SIG-M5 treated with dmso at 0.1 percent for 504 hours (cell line): ENCODE measurements at regions not wholly inside any gene's neighbourhood (a gene's known extent, or its start where the extent isn't known, plus 50 kb on each side); places are given as distances from the start of the nearest gene placed in this dataset.
"Not testable (repeated sequence)": the region's sequence is repeated elsewhere in the genome, so short reads cannot be mapped to it uniquely, and the experiment has no call there.

ENCODE experiments used
- DNase-seq: peaks from one replicate; lab custom pipeline; 2025; ENCODE audit not compliant: unreplicated experiment; lab: John Stamatoyannopoulos, UW

DNA sequence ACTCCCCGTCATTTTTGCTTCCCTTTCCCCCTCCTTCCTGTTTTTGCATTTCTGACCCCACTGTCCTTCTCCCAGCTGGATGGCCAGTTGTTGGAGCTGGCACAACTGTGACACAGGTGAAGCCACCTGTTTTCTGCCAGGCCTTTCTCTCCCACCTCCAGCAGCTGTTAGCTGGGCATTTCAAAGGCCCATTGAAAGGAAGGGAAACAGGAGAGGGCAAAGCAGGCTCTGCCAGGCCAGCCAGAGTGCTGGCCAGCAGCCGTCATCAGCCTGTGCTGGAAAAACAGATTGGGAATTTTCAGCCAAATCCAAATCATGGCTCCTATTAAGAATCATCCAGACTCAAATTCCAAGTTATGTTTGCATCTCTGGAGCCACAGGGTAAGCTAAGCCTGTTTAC is 155.2 kb upstream of the C2CD4B start:
- no peak for DNase-seq

DNA sequence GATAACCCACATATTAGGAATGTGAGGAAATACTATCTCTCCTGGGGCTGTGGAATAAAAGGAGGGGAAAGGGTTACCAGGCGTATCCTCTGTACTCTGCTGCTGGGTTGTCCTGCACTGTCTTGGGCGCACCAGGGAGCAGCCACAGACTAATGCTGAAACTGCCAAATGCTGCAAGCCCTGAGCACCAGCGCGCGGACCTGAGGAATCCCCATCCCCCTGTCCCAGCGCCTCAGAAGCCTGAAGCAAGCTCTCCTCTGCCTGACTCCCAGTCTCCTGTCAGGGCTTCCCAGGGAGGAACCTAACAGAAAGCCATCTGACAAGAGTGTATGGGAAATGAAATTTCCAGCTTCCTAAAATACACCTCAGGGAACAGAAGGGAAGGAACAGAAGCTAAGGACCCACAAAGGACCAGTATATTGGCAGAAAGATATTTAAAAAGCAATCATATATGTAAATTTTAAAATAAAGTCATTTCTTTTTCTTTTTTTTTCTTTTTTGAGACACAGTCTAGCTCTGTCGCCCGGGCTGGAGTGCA is 158.3 kb upstream of the C2CD4B start:
- no peak for DNase-seq

DNA sequence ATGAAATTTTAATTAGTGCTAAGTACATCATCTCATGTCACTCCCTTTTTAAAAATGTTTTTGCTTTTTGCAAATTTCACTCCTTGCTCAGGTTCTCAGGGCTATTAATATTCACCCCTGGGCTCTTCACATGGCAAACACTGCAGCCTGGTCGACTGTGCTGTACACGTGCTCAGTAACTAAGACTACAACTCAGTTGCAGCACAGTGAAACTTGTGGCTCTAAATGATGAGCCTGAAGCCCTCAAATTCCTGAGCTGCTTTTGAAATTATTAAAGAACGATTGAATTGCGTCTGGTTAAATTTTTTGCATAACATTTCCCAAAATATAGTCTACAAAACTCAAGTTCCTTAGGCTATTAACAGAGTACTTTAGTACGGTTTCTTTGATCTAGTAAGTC is 159.3 kb upstream of the C2CD4B start:
- DNase-seq, result no peak

DNA sequence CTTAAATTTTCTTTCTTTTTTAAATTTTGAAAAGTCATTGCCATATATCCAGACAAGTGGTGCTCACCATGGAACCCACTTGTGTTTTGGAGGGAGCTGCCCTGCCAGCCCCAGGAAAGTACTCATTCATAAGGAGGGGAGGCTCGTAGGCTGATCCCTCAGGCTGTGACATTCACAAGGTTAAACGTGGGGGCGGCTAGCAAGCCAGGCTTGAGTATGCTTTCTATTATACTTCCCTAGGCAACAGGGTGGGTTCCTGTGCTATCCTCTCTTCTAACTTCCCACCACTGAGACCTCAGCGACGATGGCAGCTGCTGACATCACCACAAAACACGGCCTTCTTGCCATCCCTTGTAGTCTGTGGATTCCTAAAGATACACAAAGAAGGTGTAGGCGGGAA is 160.5 kb upstream of the C2CD4B start:
- DNase-seq, result no peak

DNA sequence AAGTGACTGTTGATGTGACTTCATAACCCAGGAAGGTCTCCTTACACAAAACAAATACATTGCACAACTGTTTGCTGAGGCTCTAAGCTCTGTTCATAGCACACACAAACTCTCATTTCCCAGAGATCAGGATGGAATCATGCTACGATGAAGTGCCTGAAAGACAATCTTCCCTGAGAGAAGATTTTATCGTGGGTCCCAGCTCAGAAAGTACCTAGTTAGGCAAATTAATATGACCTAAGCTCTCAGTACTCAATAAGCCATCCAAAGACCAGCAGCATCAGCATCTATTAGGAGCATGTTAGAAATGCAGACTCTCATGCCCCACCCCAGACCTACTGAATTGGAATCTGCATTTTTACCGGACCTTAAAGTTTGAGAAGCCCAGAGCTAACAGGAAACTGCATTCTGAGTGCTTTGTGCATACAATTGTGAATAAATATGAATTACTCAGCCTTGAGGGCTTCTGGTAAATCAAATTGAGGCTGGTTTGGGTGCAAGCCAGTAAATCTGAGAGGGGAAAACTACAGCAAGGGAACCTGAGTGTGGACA is 161.5 kb upstream of the C2CD4B start:
- DNase-seq, result no peak

DNA sequence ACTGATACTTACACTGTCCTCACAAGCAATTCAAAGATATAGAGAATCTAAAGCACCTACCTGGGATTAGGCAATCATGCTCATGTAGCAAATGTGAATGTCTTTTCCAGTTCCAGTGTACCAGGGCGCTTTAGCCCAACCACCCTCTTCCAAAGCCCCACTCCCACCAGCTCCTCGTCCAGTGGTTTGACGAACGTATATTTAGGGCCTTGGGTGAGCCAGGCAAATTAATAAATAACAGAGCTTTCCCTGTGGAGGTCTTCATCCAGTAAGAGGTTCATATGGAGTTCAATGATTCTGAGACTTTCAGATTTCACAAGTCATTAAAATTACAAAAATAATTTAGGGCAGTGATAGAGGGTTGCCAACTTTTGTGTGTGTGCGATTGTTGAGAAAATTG is 162.3 kb upstream of the C2CD4B start:
- DNase-seq, result no peak

DNA sequence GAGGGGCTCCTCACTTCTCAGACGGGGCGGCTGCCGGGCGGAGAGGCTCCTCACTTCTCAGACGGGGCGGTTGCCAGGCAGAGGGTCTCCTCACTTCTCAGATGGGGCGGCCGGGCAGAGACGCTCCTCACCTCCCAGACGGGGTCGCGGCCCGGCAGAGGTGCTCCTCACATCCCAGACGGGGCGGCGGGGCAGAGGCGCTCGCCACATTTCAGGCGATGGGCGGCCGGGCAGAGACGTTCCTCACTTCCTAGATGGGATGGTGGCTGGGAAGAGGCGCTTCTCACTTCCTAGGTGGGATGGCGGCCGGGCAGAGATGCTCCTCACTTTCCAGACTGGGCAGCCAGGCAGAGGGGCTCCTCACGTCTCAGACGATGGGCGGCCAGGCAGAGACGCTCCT is 167.4 kb upstream of the C2CD4B start:
- not testable (repeated sequence) for DNase-seq

DNA sequence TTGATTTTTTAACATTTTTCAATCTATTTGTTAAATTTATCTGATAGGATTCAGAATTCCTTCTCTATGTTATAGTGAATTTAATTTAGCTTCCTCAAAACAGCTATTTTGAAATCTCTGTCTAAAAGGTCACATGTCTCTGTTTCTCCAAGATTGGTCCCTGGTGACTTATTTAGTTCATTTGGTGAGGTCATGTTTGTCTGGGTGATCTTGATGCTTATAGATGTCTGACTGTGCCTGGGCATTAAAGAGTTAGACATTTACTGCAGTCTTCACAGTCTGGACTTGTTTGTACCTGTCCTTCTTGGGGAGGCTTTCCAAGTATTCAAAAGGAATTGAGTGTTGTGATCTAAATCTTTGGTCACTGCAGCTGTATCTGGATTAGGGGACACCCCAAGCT is 169.5 kb upstream of the C2CD4B start:
- DNase-seq, result peak; percentile 1

DNA sequence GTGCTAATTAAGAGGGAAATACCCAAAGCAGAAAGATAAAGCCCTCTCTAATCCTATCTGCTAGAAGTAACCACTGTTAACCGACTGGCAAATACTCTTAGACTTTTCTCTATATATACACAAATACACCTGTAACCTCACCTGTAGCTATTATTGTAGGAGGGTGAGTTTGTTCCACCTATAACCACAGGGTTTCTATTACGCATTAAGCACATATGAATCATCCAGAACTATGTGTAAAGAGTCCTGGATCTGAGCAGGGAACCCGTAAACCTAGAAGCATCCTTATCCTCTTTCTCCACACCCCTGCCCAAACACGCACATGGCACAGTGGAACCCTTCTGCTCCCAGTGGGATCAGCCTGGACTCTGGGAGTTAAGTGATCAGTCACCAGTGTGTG is 172.8 kb upstream of the C2CD4B start:
- no peak for DNase-seq

DNA sequence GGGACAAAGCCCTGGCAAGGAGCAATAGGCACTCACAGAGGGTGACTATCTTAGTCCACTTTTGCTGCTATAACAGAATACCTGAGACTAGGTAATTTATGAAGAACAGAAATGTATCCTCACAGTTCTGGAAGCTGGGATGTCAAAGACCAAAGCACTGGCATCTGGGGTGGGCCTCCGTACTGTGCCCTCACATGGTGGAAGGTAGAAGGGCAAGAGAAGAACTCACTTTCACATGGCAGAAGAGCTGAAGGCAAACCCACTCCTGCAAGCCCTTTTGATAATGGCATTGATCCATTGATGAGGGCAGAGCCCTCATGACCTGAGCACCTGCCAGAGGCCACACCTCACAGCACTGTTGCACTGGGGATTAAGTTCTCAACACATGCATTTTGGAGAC is 173.4 kb upstream of the C2CD4B start:
- DNase-seq, result no peak

DNA sequence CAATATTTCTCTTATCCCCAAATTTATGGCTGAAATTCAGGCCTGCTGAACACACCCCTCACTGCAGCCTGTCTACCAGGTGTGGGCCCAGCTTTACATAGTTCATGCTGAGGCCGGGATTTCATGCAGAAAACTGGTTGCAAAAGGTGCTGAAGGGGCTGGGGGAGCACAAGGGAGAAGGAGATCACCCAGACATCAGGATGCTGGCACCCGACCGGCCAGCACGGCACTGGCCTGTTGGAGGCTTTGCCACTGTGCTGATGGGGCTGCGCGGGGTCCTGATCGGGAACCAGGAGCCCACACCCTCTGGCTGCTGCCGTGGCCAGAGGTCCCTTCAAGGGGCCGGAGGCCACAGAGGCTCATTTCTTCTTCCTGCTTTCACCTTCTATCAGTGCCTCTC is 177.9 kb upstream of the C2CD4B start:
- no peak for DNase-seq

DNA sequence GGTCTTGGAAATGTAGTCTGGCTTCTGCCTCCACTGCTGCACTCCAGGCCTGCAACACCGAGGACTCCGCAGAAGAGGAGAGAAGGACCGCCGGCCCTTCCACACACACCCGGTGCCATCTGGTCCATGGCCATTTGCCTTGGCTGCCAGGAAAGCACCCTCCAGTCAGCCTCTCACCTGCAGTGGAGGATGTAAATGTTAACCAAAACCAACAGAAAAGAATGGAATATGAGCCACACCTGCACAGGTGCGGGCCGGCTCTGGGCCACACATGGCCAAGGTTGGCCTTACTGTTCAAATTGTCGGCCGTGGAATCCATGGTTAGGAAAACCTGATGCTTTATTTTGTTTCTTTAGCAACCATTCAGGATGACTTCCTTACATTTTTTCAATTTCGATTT is 178.3 kb upstream of the C2CD4B start:
- DNase-seq, result no peak

DNA sequence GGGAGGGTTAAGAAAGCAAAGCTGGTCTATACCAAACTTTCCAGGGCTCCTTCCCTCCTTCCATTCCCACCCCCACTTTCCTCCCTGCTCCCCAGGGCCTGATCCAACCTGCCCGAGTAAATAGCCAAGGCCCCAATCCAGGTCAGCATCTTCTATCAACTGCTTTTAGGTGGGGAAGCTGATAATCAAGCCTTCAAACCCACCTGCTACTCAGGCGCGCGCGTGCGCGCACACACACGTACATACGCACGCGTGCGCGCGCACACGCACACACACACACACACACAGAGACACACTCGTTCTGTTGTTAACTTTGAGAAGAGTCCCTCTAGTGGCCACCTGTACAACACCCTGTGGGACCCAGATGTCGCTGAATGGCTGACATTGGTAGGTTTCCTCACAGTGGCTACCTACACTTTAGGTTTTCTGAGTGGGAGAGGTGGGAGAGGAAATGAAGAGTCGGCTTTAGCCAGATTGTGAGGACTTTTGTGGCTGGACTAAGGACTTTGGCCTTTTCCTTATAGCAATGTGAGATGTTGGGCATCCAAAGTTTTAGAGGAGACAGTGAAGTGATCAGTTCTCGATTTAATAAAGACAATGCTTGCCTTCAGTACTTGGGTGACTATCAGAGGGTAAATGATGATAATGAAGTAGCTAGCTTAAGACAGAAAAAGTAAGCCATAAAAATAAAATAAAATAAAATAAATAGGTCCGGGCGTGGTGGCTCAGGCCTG is 179.9 kb upstream of the C2CD4B start:
- DNase-seq, result peak; percentile 46

DNA sequence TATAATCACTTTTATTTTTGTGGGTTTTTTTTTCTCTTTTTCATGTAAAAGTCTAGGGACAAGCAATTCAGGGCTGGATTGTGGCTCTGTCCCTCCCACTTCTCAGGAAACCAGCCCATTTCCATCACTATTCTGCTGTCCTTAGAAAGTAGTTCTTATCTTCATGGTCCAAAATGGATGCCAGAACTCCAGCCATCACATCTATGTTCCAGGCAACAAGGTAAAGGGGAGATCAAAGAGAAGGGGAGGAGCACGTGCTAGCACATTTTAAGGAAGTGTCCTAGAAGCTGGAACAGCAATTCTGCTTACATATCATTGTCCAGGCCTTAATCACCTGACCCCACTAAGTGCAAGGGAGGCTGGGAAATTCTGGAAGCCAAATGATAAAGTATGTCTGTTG is 181.1 kb upstream of the C2CD4B start:
- no peak for DNase-seq

DNA sequence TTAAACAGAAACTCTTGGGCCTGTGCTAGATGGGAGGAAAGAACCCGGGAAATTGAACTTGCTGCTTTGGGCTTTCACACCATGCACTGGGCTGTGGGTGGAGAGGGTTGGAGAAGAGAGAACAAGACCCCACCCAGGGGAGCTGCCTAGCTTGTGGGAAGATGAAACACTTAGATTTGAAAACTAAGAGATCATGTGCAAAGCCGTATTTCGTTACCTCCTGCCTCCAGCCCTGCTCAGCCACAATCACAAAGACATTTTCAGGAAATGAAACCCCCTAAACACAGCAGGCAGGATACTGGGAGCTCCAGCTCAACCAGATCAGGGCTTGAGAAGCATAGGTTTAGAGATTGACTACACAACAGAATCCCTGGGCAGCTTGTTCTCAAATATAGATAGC is 183.0 kb upstream of the C2CD4B start:
- DNase-seq, result peak; percentile 75

DNA sequence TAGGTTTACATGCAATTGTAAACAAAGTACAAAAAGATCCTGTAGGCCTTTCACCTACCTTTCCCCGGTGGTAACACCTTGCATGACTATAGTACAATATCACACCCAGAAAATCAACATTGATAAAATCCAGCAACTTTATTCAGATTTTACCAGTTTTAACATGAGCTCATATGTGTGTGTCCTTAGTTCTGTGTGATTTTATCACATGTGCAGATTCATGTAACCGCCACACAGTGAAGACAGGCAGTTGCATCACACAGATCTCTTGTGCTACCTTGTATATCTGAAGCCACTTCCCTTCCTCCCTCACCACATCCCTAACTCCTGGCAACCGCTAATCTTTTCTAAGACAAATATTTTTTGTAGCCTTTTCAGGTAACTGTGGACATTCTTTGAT is 183.5 kb upstream of the C2CD4B start:
- DNase-seq, result peak; percentile 66

DNA sequence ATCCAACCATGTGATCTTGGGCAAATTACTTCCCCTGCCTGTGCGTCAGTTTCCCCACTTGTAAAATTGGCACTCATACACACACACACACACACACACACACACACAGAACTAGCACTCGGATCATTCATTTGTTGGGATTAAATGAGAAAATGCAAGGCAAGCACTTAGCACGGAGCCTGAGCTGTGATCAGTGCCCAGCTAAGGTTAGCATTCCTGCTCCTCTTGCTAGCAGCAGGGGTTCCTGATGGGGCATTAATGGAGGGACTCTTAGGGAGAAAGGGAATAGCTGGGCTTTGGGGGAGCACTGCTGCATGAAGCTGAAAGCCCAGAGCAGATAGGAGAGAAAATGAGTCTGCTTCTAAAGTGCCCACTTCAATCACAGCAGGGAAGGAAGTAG is 187.7 kb upstream of the C2CD4B start:
- DNase-seq, result no peak

DNA sequence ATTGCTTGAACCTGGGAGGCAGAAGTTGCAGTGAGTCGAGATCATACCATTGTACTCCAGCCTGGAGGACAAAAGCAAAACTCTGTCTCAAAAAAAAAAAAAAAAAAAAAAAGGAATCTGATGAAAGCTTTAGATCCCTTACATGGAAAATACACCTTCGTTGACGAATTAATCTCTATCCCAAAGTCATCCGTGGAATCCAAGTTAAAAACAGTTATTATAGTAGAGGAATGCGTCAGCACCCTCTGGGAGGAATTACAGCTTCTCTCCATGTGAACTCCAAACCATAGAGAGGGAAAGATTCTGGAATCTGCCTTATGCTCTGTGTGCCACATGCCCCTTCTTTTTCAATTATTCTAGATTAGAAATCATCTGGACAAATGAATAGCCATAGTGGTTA is 192.3 kb upstream of the C2CD4B start:
- no peak for DNase-seq

DNA sequence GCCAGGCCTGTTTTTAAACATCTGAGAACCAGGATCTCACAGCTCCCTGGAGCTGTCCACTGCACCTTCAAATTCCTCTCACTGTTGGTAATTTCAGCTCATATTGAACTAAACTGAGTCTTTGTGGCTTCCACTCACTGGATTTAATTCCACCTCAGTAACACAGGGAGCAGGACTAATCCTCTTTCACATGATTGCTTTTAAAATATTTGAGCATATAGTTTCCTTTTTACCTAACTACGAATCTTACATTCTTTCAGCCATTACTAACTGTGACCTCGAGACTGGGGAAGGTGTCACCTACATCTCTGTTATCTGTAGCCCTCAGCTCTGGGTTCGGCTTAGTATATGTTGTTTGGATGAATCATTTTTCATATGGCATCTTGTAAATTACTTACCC is 194.3 kb upstream of the C2CD4B start:
- no peak for DNase-seq

DNA sequence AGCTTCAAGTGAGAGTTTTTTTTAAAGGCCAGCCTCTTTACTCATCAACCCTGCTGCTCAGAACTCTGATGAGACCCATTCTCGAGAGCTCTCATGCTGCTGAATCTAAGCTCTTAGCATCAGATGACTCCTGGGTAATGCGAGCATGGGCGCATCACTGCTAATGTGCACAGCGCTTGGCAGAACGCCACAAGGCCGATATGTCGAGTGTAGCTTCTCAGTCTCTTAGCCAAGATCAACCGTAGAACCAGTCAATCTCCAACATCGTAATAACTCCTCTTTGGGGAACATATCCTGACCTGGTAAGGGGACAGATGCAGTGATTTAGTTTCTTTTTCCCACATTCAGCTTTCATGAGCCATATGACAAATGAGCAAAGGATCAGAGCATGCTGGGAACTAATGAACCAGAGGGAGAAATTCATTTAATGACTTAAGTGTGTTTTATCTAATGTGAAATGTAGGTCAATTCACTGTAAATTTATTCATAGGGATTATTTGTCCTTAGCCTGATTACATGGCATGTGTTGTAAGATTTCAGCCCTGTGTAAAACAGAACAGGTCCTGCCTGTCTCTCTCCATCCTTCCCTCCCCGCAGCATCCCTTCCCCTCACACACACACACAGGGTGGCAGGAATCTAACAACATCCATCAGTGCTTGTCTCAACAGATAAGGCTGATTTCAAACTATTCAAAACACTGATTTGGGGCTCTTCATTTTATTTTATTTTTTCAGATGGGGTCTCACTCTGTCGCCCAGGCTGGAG is 195.4 kb upstream of the C2CD4B start:
- no peak for DNase-seq

DNA sequence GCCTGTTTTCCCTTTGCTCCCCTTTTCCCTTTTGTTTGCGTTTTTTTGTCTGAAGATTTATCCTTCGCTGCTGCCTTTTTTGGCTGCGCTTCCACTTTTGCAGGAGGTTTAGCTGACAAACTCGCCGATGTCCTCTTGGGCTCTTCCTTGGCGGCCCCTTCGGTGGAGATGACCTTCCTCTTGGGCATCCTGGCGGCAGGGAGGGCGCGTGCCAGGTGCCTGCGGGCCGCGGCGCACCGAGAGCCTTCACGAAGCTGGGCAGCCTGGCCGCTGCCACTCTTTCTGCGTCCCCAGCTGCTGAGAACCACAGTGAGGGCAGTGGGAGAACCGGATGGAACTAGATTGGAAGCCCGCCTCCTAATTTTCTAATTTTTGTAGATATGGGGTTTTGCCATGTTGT is 197.1 kb upstream of the C2CD4B start:
- no peak for DNase-seq

DNA sequence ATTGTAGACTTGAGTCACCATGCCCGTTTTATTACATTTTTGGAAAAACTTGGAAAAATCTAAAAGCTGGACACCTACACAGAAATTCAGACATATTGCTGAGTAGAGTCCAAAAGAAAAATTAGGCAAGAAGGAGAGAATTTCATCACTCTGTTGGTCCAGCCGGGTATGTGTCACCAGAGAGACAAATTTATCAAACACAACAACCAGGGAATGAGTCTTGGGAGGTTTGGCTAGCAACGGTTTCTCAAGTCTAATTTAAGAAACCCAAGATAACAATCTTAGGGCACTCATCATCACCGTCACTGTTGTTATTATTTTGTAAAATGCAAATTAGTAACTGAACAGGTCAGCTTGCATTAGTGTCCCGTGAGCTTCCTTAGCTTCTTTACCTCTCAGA is 197.5 kb upstream of the C2CD4B start:
- DNase-seq, result peak; percentile 20
